ENCODE measurements at regions not wholly inside any gene's neighbourhood (a gene's known extent, or its start where the extent isn't known, plus 50 kb on each side); places are given as distances from the start of the nearest gene placed in this dataset.

DNA sequence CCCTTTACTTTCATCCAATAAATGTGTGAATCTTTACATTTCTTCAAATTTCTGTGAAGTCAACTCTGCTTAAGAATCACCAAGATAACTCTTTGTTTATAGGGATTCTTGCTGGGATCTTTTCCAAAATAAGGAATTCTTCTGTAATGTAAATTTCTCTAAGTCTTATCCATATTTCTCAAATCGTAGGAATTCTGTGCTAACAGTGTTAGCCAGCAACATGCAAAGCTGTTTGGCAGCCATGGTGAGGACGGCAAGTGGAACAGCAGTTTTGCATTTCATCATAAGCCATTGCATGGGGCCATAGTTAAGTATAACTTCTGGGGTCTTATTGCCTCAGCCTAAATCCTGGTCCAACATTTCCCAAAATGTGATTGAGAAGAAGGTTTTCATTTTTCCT, 310.5 kb upstream of the PRR16 start:
- TF ChIP-seq, protein P1, sequence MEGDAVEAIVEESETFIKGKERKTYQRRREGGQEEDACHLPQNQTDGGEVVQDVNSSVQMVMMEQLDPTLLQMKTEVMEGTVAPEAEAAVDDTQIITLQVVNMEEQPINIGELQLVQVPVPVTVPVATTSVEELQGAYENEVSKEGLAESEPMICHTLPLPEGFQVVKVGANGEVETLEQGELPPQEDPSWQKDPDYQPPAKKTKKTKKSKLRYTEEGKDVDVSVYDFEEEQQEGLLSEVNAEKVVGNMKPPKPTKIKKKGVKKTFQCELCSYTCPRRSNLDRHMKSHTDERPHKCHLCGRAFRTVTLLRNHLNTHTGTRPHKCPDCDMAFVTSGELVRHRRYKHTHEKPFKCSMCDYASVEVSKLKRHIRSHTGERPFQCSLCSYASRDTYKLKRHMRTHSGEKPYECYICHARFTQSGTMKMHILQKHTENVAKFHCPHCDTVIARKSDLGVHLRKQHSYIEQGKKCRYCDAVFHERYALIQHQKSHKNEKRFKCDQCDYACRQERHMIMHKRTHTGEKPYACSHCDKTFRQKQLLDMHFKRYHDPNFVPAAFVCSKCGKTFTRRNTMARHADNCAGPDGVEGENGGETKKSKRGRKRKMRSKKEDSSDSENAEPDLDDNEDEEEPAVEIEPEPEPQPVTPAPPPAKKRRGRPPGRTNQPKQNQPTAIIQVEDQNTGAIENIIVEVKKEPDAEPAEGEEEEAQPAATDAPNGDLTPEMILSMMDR (IDR thresholded peaks at IDR 0.05) = no peak
- no peak for TF ChIP-seq POLR2A (IDR thresholded peaks at IDR 0.05)

All from right lobe of liver (tissue), 4 donors.